OCI-LY7 (cell line): ENCODE measurements at regions not wholly inside any gene's neighbourhood (a gene's known extent, or its start where the extent isn't known, plus 50 kb on each side); places are given as distances from the start of the nearest gene placed in this dataset.

Experiments
- CTCF ChIP-seq: fragments of 200-600 bp; sonication (generic); conservative IDR thresholded peaks from 2 replicates; pipeline ENCODE4 v1.5.1; 2014; ENCODE audit warnings: mild to moderate bottlenecking, antibody characterized with exemption, low read length, moderate library complexity, mixed read lengths
- EZH2phosphoT487 ChIP-seq: fragments of 200-600 bp; sonication (generic); IDR thresholded peaks from 2 replicates; pipeline ENCODE4 v1.6.1; 2018; ENCODE audit warnings: low read depth, borderline replicate concordance, mild to moderate bottlenecking, mixed run types, antibody characterized with exemption, low read length, moderate library complexity, mixed read lengths

DNA sequence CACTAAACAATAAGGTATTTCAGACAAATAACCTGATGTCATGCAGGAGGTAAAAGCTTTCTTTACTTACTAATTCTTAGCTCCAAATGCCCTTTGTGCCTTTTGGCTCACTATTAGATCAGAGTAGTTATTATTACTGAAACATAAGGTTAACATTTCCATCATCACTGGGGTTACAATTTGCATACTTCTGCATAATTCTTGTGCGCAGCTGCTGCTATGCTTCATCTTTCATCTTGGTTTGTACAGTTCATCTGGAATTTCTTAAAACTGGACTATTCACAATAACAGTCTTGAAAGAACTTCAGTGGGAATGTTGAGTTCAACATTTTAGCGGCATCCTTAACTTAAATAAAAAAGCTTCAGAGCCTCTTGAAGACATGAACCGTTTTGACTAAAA, 383.2 kb upstream of the ADAMTS9 start:
- TF ChIP-seq CTCF (no peak), EZH2phosphoT487 (no peak)
